Caco-2 (cell line): ENCODE measurements at regions not wholly inside any gene's neighbourhood (a gene's known extent, or its start where the extent isn't known, plus 50 kb on each side); places are given as distances from the start of the nearest gene placed in this dataset.

Experiments
- BruUV-seq: library from RNA; stranded (reverse); fragments of 400-500 nt; replicated peaks from 2 replicates; lab custom pipeline; 2021; lab: Mats Ljungman, UMichigan
- CTCF ChIA-PET: fragments of 300-600 bp; sonication (Branson Sonifier 250); formaldehyde crosslinking; loops from one replicate; lab custom pipeline; 2022; ENCODE audit warnings: antibody characterized with exemption; lab: Charles Lee
- POLR2A ChIA-PET: fragments of 300-600 bp; sonication (Branson Sonifier 250); formaldehyde crosslinking; loops from one replicate; lab custom pipeline; 2022; ENCODE audit warnings: antibody characterized with exemption; lab: Charles Lee
- DNase-seq, 2 experiments: peaks; one replicate each; pipeline versions ENCODE4 v3.0.0 to v3.0.0-alpha.2; 2020 to 2022
- H3K27me3 ChIP-seq: replicated peaks from 2 replicates; pipeline ENCODE4 v1.6.0; 2011; ENCODE audit warnings: low read length; ENCODE audit not compliant: control insufficient read depth, insufficient read depth
- H3K36me3 ChIP-seq: 2 replicates; pipeline ENCODE4 v1.5.1; 2011; ENCODE audit warnings: low read length; ENCODE audit not compliant: control insufficient read depth, insufficient read depth
- H3K4me1 ChIP-seq: fragments of 250-450 bp; sonication (Bioruptor Pico); 2 replicates; pipeline ENCODE4 v1.5.1; 2020; ENCODE audit warnings: mild to moderate bottlenecking
- H3K4me3 ChIP-seq: 2 replicates; pipeline ENCODE4 v1.5.1; 2011; ENCODE audit warnings: low read depth, mild to moderate bottlenecking, control low read depth, low read length
- H3K9me3 ChIP-seq: fragments of 250-450 bp; sonication (Bioruptor Pico); 2 replicates; pipeline ENCODE4 v1.5.1; 2020; ENCODE audit warnings: mild to moderate bottlenecking, moderate library complexity
- H3K27ac Mint-ChIP-seq: one replicate; pipeline ENCODE4 v1.8.0; 2022; ENCODE audit warnings: mixed read lengths; ENCODE audit not compliant: unreplicated experiment
- H3K27me3 Mint-ChIP-seq: one replicate; pipeline ENCODE4 v1.8.0; 2022; ENCODE audit warnings: mixed read lengths; ENCODE audit not compliant: insufficient read depth, unreplicated experiment
- H3K36me3 Mint-ChIP-seq: one replicate; pipeline ENCODE4 v1.8.0; 2022; ENCODE audit warnings: mild to moderate bottlenecking, mixed read lengths; ENCODE audit not compliant: insufficient read depth, unreplicated experiment
- H3K4me1 Mint-ChIP-seq: one replicate; pipeline ENCODE4 v1.8.0; 2022; ENCODE audit warnings: low read depth, mixed read lengths; ENCODE audit not compliant: unreplicated experiment
- H3K4me3 Mint-ChIP-seq: one replicate; pipeline ENCODE4 v1.8.0; 2022; ENCODE audit warnings: mild to moderate bottlenecking, moderate library complexity, mixed read lengths; ENCODE audit not compliant: unreplicated experiment
- H3K9me3 Mint-ChIP-seq: one replicate; pipeline ENCODE4 v1.8.0; 2022; ENCODE audit warnings: mixed read lengths; ENCODE audit not compliant: unreplicated experiment
- CTCF ChIP-seq, 2 experiments: fragments of 200-600 bp in 1 of 2; IDR thresholded peaks; 1 replicate in 1 of 2; 2 replicates in 1 of 2; pipeline versions ENCODE4 v1.5.1 to v1.8.0; 2011 to 2022; ENCODE audit warnings: antibody characterized with exemption in 1 of 2, control low read depth in 1 of 2, inconsistent platforms in 1 of 2, low read depth in 1 of 2, low read length in 1 of 2, mild to moderate bottlenecking in 1 of 2, moderate library complexity in 1 of 2; ENCODE audit not compliant: insufficient read depth in 1 of 2, severe bottlenecking in 1 of 2, unreplicated experiment in 1 of 2
- intact Hi-C: fragments of 100-400 bp; cut with micrococcal nuclease; formaldehyde crosslinking; loops from one replicate; pipeline ENCODE4 v1.10.0; 2022; ENCODE audit not compliant: unreplicated experiment

GRCh38 chr17:77371888-77372443, 231.2 kb downstream of the SEC14L1 start:
- intact Hi-C loops: no loop called here
- ChIA-PET CTCF (no interaction called here), POLR2A (no interaction called here)
- no peak overlapping the region for H3K4me3 Mint-ChIP-seq
- no peak overlapping the region for H3K27ac Mint-ChIP-seq
- Histone ChIP-seq H3K4me1 (peaks cover 15% of the 10 kb centered on the region; the same call in 1 of the 2 replicates), H3K36me3 (no peaks in the 10 kb centered on the region; the same call in 1 of the 2 replicates), H3K9me3 (no peaks in the 10 kb centered on the region), H3K4me3 (no peak overlapping the region), H3K27me3 (no peaks in the 10 kb centered on the region)
- H3K27me3 Mint-ChIP-seq: no peaks in the 10 kb centered on the region
- H3K36me3 Mint-ChIP-seq: peaks cover 20% of the 10 kb centered on the region
- BruUV-seq: no TSS peak
- H3K4me1 Mint-ChIP-seq: peaks cover 23% of the 10 kb centered on the region
- DNase-seq: no peak
- TF ChIP-seq CTCF (IDR thresholded peaks at IDR 0.05; ENCODE audit: insufficient read depth in 1 of 2, low read depth in 1 of 2, low read length in 1 of 2, severe bottlenecking in 1 of 2, unreplicated experiment in 1 of 2): no peak
- no peaks in the 10 kb centered on the region for H3K9me3 Mint-ChIP-seq

GRCh38 chr17:77372444-77373298, 231.9 kb downstream of the SEC14L1 start:
- no peaks in the 10 kb centered on the region for H3K9me3 ChIP-seq
- H3K4me3 ChIP-seq: no peak overlapping the region
- Mint-ChIP-seq H3K27me3 (no peaks in the 10 kb centered on the region), H3K9me3 (no peaks in the 10 kb centered on the region), H3K36me3 (peaks cover 20% of the 10 kb centered on the region), H3K27ac (no peak overlapping the region), H3K4me3 (no peak overlapping the region), H3K4me1 (peaks cover 23% of the 10 kb centered on the region)
- no peaks in the 10 kb centered on the region; the same call in 1 of the 2 replicates for H3K36me3 ChIP-seq
- CTCF ChIA-PET: no interaction called here
- DNase-seq: no peak
- intact Hi-C loops: no loop called here
- H3K4me1 ChIP-seq: peaks cover 15% of the 10 kb centered on the region; the same call in 1 of the 2 replicates
- no peak for TF ChIP-seq CTCF (IDR thresholded peaks at IDR 0.05; ENCODE audit: insufficient read depth in 1 of 2, low read depth in 1 of 2, low read length in 1 of 2, severe bottlenecking in 1 of 2, unreplicated experiment in 1 of 2)
- POLR2A ChIA-PET: no interaction called here
- H3K27me3 ChIP-seq: no peaks in the 10 kb centered on the region
- no TSS peak for BruUV-seq

- H3K27me3 ChIP-seq: no peaks in the 10 kb centered on the region
- H3K4me3 ChIP-seq: no peak overlapping the region
- peaks cover 15% of the 10 kb centered on the region; the same call in 1 of the 2 replicates for H3K4me1 ChIP-seq
- peaks cover 20% of the 10 kb centered on the region for H3K36me3 Mint-ChIP-seq
- no TSS peak for BruUV-seq
- no peak for TF ChIP-seq CTCF (IDR thresholded peaks at IDR 0.05; ENCODE audit: insufficient read depth in 1 of 2, low read depth in 1 of 2, low read length in 1 of 2, severe bottlenecking in 1 of 2, unreplicated experiment in 1 of 2)
- peaks cover 23% of the 10 kb centered on the region for H3K4me1 Mint-ChIP-seq
- no peaks in the 10 kb centered on the region for H3K9me3 Mint-ChIP-seq
- no peaks in the 10 kb centered on the region for H3K9me3 ChIP-seq
- peak overlapping the region; percentile 55 for H3K4me3 Mint-ChIP-seq
- CTCF ChIA-PET: no interaction called here
- DNase-seq: no peak
- no peaks in the 10 kb centered on the region; the same call in 1 of the 2 replicates for H3K36me3 ChIP-seq
- POLR2A ChIA-PET: no interaction called here
- intact Hi-C loops: no loop called here
- H3K27ac Mint-ChIP-seq: no peak overlapping the region
- no peaks in the 10 kb centered on the region for H3K27me3 Mint-ChIP-seq
Measured at GRCh38 chr17:77373299-77374169, 232.8 kb downstream of the SEC14L1 start.
